ENCODE measurements at regions not wholly inside any gene's neighbourhood (a gene's known extent, or its start where the extent isn't known, plus 50 kb on each side); places are given as distances from the start of the nearest gene placed in this dataset.

- no peak for TF ChIP-seq POLR2A (IDR thresholded peaks at IDR 0.05; ENCODE audit: extremely low read depth, insufficient read length)
- TF ChIP-seq CTCF (IDR thresholded peaks at IDR 0.05; ENCODE audit: low read depth, low read length): no peak
Observed at GRCh38 chr15:70293591-70294470, 196.1 kb upstream of the TLE3 start.
